Activated T-helper 1 cell treated with anti-CD3 and anti-CD28 coated beads, Interleukin-2, amount 50 U/mL, for 16 hours (primary cell): ENCODE measurements at regions not wholly inside any gene's neighbourhood (a gene's known extent, or its start where the extent isn't known, plus 50 kb on each side); places are given as distances from the start of the nearest gene placed in this dataset.

Experiments
- DNase-seq, 2 donors: peaks; one replicate each; pipeline ENCODE4 v3.0.0-alpha.2; 2020; ENCODE audit warnings: low read depth in 1 of 2, low spot score in 1 of 2

DNA sequence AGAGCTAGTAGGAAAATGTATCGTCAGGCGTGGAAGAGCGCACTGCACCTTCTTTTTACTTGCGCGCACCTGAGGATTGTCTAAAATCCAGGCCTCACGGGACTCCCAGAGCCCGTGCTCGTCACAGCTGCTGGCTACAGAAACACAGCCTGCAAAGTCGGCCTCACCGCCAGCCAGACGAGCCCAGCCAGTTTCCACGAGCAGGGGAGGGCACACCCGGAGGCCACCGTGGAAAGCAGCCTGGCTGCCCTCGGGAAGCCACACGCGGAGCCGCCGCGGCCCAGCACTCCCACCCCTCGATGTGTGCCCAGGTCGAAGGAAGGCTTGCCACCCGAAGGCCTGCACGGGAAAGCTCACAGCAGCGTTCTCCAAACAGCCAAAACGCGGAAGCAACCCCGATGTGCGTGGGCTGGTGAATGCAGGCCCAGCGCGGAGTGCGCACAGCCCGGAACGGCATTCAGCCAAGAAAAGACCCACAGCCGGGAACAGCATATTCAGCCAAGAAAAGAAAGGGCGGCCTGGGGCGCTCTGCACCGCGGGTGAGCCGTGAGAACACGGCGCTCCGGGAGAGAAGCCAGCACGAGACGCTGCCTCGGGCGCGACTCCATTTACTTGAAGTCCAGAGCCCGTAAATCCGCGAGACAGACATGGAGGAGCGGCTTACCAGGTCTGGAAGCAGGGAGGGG lies 53.9 kb upstream of the SALL3 start:
- DNase-seq: no peak

- no peak for DNase-seq
These were observed 53.4 kb upstream of the SALL3 start for GRCh38 chr18:78926243-78926615.

DNA sequence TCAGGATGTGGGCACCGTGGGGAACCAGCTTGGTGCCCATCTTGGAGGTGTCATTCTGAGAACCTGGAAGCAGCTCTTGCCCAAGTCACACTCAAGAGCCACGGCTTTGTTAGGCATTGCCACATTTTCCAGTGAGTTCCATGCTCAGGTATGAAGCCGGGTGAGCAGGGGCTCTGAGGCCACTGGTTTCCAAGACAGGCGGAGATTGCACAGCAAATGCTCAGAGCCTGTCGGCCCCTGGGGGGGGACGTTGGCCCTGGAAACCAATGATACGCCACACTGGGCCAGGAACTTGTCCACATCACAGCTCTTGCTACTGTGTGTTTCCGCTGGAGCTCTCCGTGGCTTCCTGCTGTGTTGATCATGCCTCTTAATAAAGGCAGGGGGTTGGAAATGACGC lies 52.5 kb upstream of the SALL3 start:
- DNase-seq: no peak

DNA sequence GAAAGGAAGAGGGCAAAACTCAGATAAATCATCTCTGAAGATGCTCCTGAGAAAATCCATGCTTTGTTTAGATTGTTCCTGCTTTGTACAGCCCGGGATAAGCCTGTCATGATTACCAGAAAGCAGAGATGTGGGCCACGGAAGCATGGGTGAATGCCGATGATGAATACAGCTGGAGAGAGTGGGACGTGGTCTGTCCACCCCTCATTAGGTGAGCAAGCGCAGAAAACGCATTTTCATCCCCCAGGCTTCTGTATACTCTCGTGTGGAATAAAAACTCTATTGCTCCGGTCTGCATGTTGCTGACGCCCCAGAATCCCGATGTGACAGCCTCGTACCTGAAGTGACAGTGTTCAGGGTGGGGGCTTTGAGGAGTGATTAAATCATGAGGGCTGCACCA lies 52.0 kb upstream of the SALL3 start:
- DNase-seq: no peak

DNA sequence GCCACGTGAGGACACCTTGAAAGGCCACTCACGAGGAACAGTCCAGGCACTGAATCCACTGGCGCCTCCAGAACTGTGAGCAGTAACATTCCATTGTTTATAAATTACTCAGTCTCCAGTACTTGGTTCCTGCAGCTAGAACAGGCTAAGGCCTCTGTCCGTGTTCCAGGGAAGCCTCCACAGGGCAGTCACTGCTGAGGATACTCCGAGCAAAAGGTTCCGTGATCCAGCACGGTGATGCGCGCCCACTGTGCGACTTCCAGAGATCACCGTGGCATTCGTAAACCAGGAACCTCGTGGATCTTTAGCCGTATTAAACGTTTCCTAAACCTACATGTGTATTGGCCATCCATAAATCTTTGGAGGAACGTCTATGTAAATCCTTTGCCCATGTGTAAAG lies 51.5 kb upstream of the SALL3 start:
- no peak for DNase-seq

- DNase-seq: no peak
These were observed 50.1 kb upstream of the SALL3 start for GRCh38 chr18:78929516-78929915.
